ACC112 (cell line): ENCODE measurements at regions not wholly inside any gene's neighbourhood (a gene's known extent, or its start where the extent isn't known, plus 50 kb on each side); places are given as distances from the start of the nearest gene placed in this dataset.

Experiments
- H2AFZ ChIP-seq: fragments of 200-600 bp; sonication (generic); one replicate; pipeline ENCODE4 v1.6.0; 2017; ENCODE audit warnings: antibody characterized with exemption, low read length; ENCODE audit not compliant: unreplicated experiment
- H3K27ac ChIP-seq: fragments of 200-600 bp; sonication (generic); 2 replicates; pipeline ENCODE4 v1.5.1; 2014; ENCODE audit warnings: low read depth, mild to moderate bottlenecking, antibody characterized with exemption, low read length, moderate library complexity
- H3K27me3 ChIP-seq: fragments of 200-600 bp; sonication (generic); 2 replicates; pipeline ENCODE4 v1.6.1; 2014; ENCODE audit warnings: mild to moderate bottlenecking, antibody characterized with exemption, low read length, moderate library complexity, mixed read lengths; ENCODE audit not compliant: insufficient read depth
- H3K36me3 ChIP-seq: fragments of 200-600 bp; sonication (generic); 2 replicates; pipeline ENCODE4 v1.6.1; 2016; ENCODE audit warnings: mild to moderate bottlenecking, antibody characterized with exemption, low read length, moderate library complexity, mixed read lengths; ENCODE audit not compliant: insufficient read depth
- H3K4me1 ChIP-seq: fragments of 200-600 bp; sonication (generic); one replicate; pipeline ENCODE4 v1.6.1; 2016; ENCODE audit warnings: low read length, mixed read lengths; ENCODE audit not compliant: insufficient read depth, unreplicated experiment, control insufficient read depth
- H3K4me3 ChIP-seq: fragments of 200-600 bp; sonication (generic); 2 replicates; pipeline ENCODE4 v1.5.1; 2014; ENCODE audit warnings: mild to moderate bottlenecking, low read depth, low read length
- H3K79me2 ChIP-seq: fragments of 200-600 bp; sonication (generic); one replicate; pipeline ENCODE4 v1.6.0; 2016; ENCODE audit warnings: low read length; ENCODE audit not compliant: control insufficient read depth, unreplicated experiment, insufficient read depth

- Histone ChIP-seq H3K79me2 (no peaks in the 10 kb centered on the region), H3K4me3 (no peak overlapping the region), H2AFZ (no peak overlapping the region), H3K27me3 (peaks cover 34% of the 10 kb centered on the region), H3K27ac (no peak overlapping the region), H3K4me1 (no peaks in the 10 kb centered on the region), H3K36me3 (no peaks in the 10 kb centered on the region)
Observed at GRCh38 chr17:37841232-37841631, 83.0 kb upstream of the TBC1D3K start.

DNA sequence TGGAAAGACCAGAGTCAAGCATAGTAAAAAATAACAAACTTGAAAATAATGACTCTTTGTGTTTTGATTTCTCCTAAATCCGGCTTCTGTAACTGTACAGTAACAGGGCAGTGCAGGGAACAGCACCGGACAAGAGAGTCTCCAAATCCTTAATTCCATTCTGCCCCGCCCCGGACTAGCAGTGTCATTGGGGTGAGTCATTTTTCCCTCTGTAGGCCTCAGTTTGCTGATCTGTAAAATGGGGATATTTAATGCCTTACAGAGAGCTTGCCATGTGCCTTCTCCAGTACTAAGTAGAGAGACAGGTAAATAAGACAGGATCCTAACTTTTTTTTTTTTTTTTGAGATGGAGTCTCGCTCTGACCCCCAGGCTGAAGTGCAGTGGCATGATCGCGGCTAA, 83.6 kb upstream of the TBC1D3K start:
- Histone ChIP-seq H3K27me3 (peaks cover 36% of the 10 kb centered on the region), H3K79me2 (no peaks in the 10 kb centered on the region), H2AFZ (no peak overlapping the region), H3K36me3 (no peaks in the 10 kb centered on the region), H3K4me3 (no peak overlapping the region), H3K27ac (no peak overlapping the region), H3K4me1 (no peaks in the 10 kb centered on the region)

DNA sequence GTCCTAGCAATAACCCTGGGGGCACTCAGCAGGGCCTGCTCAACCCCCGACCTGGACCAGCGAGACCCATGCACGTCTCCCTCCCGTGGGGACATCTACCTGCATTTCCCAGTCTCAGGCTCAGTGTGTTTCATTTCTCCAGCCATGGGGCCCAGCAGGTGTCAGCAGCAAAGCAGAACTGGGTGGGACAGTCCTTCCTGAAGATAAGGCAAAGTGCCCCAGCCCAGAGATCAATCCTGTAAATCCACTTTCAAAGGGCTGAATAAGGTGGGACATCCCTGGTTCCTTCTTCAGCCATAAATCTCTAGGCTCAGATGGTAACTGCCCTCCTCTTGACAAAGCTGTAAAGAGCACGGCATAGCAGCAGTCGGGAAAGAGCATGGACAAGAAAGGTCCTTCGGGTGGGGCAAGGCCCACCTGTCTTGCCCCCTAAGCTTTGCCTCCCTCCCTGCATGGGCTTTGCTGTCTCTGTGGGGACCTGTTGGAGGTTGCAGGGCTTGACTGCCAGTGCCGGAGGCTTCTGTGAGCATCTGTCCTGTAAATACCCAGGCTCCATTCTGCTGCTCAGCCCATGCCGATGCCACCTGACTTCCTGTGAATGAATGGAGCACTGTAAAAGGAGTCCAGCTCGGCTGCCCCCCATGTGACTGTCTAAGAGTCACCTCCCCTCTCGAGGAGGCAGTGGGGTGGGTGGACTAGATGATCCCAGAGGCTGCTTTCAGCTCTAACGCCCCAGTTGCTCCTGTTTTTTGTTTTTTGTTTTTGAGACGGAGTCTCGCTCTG, 84.8 kb upstream of the TBC1D3K start:
- Histone ChIP-seq H3K27ac (no peak overlapping the region), H3K4me1 (no peaks in the 10 kb centered on the region), H3K36me3 (no peaks in the 10 kb centered on the region), H3K27me3 (peaks cover 36% of the 10 kb centered on the region), H2AFZ (no peak overlapping the region), H3K4me3 (no peak overlapping the region), H3K79me2 (no peaks in the 10 kb centered on the region)

DNA sequence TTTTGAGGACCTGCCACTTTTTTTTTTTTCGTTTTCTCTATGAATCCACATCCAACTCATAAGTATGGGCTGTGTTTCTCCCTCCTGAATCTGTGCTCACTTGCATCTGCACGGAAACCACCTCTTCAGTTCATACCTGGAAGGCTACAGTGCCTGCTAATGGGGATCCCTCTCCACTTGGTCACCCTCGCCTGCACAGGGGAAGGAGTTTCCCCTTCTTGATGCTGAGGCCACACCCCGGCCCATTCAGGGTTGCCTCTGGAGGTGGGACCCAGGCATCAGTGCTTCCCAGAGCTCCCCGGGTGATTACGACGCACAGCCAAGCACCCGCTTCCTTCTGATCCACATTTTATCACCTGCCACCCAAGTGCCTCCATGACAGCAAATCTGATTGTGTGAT, 85.9 kb upstream of the TBC1D3K start:
- no peaks in the 10 kb centered on the region for H3K4me1 ChIP-seq
- H3K4me3 ChIP-seq: no peak overlapping the region
- H3K27ac ChIP-seq: no peak overlapping the region
- H2AFZ ChIP-seq: no peak overlapping the region
- H3K79me2 ChIP-seq: no peaks in the 10 kb centered on the region
- peaks cover 36% of the 10 kb centered on the region for H3K27me3 ChIP-seq
- no peaks in the 10 kb centered on the region for H3K36me3 ChIP-seq

- no peak overlapping the region for H3K27ac ChIP-seq
Observed at GRCh38 chr17:37836593-37836992, 87.6 kb upstream of the TBC1D3K start.

DNA sequence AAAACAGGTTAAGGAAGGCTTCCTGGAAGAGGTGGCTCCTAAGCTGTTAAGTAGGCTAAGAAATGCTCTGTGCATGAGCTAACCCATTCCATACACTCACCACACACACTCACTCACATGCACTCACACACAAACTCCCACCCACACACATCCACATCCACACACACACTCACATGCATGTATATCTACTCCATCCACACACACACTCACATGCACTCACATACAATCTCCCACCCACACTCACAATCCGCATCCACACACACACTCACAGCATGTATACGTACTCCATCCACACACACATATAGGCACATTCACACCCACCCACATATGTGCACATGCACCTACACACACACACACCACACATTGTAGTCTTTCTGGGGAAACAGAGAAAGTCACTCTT, 89.3 kb upstream of the HNF1B start:
- H3K4me3 ChIP-seq: no peak overlapping the region
- H3K4me1 ChIP-seq: no peaks in the 10 kb centered on the region

More at GRCh38 chr17:37836593-37836992, 87.6 kb upstream of the TBC1D3K start:
- Histone ChIP-seq H3K36me3 (no peaks in the 10 kb centered on the region), H3K79me2 (no peaks in the 10 kb centered on the region), H3K4me3 (no peak overlapping the region), H2AFZ (no peak overlapping the region), H3K4me1 (no peaks in the 10 kb centered on the region), H3K27me3 (peaks cover 28% of the 10 kb centered on the region)

GRCh38 chr17:37833237-37833859, 88.5 kb upstream of the HNF1B start:
- Histone ChIP-seq H3K79me2 (no peaks in the 10 kb centered on the region), H2AFZ (no peak overlapping the region), H3K27me3 (peaks cover 9% of the 10 kb centered on the region), H3K4me3 (no peak overlapping the region), H3K27ac (no peak overlapping the region), H3K36me3 (no peaks in the 10 kb centered on the region), H3K4me1 (peaks cover 8% of the 10 kb centered on the region)

More for the DNA sequence above, 89.3 kb upstream of the HNF1B start:
- no peak overlapping the region for H2AFZ ChIP-seq
- no peaks in the 10 kb centered on the region for H3K36me3 ChIP-seq
- peaks cover 17% of the 10 kb centered on the region for H3K27me3 ChIP-seq
- no peak overlapping the region for H3K27ac ChIP-seq
- H3K79me2 ChIP-seq: no peaks in the 10 kb centered on the region

- no peaks in the 10 kb centered on the region for H3K79me2 ChIP-seq
- peaks cover 11% of the 10 kb centered on the region for H3K4me1 ChIP-seq
- no peaks in the 10 kb centered on the region for H3K36me3 ChIP-seq
- H3K27me3 ChIP-seq: peaks cover 6% of the 10 kb centered on the region
- H3K4me3 ChIP-seq: no peak overlapping the region
- H2AFZ ChIP-seq: no peak overlapping the region
- no peak overlapping the region for H3K27ac ChIP-seq
Observed at GRCh38 chr17:37831986-37832385, 87.1 kb upstream of the HNF1B start.

- Histone ChIP-seq H3K79me2 (no peaks in the 10 kb centered on the region), H2AFZ (no peak overlapping the region), H3K4me1 (peaks cover 11% of the 10 kb centered on the region), H3K27ac (no peak overlapping the region), H3K27me3 (peaks cover 4% of the 10 kb centered on the region), H3K4me3 (no peak overlapping the region), H3K36me3 (no peaks in the 10 kb centered on the region)
Observed at GRCh38 chr17:37831492-37831891, 86.6 kb upstream of the HNF1B start.

- Histone ChIP-seq H3K4me3 (no peak overlapping the region), H3K36me3 (no peaks in the 10 kb centered on the region), H3K79me2 (no peaks in the 10 kb centered on the region), H2AFZ (no peak overlapping the region), H3K4me1 (peaks cover 12% of the 10 kb centered on the region), H3K27ac (no peak overlapping the region), H3K27me3 (no peaks in the 10 kb centered on the region; the same call in 1 of the 2 replicates)
Observed at GRCh38 chr17:37830151-37830993, 85.5 kb upstream of the HNF1B start.
